Kidney capillary endothelial cell (primary cell): ENCODE measurements at regions not wholly inside any gene's neighbourhood (a gene's known extent, or its start where the extent isn't known, plus 50 kb on each side); places are given as distances from the start of the nearest gene placed in this dataset.

ENCODE experiments used
- DNase-seq: peaks from one replicate; pipeline ENCODE4 v3.0.0-alpha.2; 2018; ENCODE audit warnings: low spot score

DNA sequence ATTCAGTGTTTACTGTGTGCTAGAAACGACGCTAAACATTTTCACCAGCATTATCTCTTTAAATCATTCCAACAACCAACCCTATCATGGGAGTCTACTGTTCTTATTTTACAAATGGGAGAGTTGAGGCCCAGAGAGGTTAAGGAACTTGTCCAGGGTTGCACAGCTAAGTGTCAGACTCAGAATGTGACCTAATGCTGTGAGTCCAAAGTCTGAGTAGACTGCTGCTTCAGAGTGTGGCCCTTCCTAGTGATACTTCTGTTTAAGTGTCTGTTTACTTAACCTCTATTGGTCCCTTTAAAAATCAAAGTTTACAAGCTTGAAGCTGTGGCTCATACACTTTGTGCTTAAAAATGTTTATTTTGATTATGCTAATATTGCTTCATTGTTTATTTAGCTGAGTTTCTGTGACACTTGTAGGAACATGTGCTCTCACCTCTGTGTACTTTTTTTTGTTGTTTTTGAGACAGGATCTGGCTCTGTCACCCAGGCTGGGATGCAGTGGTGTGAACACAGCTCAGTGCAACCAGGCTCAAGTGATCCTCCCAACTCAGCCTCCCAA lies 84.4 kb upstream of the SYPL1 start:
- DNase-seq: no peak

DNA sequence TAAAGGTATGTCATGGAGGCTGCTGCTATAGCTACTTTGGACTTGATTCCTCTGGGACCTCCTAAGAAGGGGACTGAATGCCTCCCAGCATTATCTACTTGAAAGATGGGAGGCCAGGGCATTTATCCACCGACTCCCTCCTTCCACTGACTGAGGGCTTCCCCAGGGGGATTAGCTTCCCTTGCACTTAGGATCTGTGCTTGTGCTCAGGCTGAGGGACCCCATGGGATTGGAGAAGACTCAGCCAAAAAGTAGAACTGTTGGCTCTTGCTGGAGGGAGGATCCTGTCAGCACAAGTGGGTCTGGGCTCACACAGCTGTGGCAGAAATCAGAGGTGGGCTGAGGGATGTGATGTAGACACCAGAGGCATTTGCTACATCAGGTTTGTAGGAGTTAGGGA lies 81.5 kb upstream of the SYPL1 start:
- DNase-seq: no peak

DNA sequence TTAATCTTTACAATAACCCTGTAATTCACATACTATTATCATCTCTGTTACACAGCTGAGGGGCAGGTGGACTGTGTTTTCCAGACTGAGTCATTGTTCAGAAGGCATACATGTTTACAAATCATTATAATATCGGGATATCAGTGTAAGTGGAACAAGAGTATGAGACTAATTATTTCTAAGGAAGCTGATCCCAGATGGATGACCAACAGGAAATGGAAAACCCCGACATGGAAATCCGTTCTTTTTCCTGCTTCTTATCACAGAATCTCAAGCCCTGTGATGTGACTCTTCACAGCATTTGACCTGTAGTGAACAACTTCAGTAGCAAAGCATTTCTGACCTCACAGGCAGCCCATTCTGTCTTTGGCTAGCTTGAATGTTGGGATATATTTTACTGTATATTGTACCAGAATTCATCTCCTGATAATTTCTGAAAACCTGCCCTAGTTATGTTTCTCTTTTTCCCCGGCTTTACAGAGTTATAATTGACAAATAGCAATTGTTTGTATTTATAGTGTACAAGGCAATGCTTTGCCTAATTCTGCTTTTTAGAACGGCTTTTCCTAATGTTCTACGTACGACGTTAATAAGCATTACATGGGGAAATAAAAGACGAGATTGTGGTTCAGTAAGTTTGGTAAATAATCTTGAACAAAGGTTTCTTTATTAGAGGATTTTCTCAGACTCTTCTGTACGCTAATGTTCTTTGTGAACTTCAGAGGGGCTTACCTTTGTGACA lies 78.6 kb upstream of the SYPL1 start:
- peak; percentile 85 for DNase-seq

DNA sequence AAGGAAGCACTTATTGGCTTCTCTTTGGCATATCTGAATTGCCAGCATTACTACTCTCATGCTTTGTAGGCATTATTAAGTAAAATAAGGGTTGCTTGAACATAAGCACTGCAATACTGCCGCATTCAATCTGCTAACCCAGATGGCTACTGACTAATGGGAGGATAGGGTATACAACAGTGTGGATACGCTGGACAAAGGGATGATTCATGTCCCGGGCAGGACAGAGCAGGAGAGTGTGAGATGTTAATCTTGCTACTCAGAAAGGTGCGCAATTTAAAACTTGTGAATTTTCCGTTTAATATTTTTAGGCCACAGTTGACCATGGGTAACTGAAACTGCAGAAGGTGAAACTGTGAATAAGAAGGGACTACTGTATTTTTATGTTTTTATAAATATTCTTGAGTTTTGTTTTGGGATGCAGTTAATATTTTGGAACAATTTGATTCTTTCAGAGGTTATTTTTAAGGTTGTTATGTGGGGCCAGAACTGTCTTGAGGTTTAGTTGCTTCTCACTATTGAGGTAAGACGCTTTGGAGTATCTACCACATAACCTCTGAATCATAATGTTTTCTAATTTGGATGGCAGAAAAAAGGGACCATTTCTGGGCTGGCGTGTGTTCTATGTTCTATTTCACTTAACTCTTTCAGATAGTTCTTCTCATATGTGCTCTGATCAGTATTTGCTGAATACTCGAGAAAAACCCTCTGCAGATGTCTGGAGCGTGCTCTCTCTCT lies 75.7 kb upstream of the SYPL1 start:
- peak; percentile 46 for DNase-seq

DNA sequence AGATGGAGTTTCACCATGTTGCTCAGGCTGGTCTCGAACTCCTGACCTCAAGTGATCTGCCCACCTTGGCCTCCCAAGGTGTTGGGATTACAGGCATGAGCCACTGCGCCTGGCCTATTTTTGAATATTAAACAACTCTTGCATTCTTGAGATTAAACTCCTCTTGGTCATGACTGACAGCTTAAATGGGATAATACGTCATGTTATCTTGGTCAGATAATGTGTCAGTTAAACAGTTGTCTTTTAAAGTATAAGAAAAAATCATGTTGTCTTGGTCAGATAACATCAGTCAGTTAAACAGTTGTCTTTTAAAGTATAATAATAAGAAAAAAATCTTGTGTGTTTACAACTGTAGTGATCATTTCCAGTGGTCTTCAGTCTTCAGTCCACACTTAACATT lies 73.6 kb upstream of the SYPL1 start:
- no peak for DNase-seq

DNA sequence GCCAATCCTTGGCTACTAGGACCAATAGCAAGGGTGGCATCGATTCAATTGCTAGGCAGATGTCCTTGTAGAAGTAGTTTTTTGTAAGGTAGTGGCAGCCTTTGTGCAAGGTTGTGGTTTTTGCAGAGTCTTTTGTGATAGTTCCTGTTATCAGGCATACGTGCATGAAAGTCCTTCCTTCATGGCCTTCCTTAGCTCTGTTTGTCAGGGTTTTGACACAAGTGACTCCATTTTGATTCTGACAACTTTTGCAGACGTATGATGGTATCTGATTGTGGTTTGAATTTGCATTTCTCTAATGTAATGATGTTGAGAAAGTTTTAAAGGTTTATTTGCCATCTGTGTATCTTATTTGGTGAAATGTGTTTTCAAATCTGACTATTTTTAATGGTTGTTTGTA lies 71.8 kb upstream of the SYPL1 start:
- DNase-seq: no peak

DNA sequence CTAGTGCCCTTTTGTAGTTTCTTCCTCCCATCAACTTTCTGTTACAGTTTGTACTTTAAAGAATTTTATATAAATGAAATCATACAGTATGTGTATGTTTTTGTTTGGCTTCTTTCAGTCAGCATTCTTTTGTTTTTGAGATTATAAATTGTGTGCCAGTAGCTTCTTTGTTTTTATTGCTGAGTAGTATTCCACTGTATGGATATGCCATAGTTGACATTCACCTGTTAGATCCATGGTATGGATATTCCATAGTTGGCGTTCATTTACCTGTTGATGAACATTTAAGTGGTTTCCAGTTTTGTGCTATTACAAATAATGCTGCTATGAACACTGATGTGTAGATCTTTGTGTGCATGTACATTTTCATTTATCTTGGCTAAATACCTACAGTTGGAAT lies 70.8 kb upstream of the SYPL1 start:
- no peak for DNase-seq

DNA sequence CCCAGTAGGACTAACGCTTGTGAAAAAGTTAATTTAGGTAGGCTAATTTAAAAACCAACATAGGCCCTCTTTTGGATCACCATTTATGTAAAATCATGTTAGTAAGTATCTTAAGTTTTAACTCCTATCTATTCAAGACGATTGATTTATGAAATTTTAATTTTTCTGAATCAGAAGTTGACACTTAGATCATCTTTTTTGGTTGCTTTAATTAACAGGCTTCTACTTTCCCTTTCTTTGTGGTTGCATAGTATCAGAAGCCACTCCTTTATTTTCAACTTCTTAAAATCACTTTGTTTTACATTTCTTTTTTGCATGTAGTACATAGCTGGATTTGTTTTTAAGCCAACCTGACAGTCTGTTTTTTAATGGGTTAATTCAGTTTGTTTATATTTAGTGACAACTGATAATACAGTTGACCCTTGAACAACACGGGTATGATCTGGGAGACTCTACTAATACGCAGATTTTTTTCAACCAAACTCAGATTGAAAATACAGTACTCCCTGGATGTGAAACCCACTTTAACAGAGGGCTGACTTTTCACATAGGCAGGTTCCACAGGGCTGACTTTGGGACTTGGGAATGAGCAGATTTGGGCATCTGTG lies 69.7 kb upstream of the SYPL1 start:
- DNase-seq: no peak

DNA sequence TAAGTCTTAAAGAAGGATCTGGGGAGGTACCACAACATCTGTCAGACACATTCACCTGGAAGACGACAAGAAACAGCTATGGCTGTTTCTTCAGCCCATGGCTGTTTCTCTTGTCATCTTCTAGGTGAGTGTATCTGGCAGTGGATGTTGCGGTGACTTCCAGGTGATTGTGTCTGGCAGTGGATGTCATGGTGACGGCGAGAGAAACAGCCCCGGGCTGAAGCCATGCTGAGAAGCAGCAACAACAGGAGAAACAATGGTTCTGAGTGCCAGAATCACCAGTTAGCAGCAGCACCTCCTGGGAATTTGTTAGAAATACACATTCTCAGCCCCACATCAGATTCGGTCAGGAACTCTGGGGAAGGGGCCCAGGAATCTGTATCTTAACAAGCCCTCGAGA lies 68.6 kb upstream of the SYPL1 start:
- no peak for DNase-seq

DNA sequence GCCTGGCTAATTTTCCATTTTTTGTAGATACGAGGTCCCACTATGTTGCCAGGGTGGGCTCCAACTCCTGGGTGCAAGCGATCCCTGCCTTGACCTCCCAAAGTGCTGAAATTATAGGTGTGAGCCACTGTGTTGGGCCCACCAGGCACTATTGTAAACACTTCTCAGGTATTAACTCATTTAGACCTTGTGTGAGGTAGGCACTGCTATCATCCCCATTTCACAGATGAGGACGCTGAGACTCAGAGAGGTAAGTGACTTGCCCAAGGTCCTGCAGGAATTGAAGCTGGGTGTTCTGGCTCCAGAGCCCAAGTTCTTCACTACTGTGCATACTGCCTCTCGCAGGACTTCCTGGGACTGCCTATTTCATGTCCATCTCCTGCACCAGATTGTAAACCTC lies 67.1 kb upstream of the SYPL1 start:
- no peak for DNase-seq

DNA sequence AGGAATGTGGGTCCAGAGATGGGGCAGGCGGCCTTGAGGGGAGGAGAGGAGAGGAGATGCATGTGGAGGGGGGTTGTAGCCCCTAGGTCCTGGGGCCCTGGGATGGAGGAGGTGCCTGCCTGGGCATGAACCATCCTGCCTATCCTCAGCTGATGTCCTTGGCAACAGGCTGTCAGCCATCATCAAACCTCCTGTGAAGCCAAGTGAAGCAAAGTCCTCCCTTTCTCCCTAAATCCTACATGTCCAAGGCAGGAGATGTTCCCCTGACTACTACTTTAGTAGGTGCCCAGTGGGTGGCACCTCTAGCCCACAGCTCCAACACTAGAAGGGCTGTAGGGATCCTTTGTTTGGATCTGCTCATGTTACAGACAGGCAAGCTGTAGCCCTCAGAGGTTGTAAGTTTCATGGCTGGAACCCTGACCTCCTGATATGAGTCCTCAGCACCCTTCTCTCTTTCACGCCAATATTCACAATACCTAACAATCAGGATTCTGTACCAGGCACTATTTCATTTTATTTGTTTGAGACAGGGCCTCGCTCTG lies 66.6 kb upstream of the SYPL1 start:
- DNase-seq: peak; percentile 21

DNA sequence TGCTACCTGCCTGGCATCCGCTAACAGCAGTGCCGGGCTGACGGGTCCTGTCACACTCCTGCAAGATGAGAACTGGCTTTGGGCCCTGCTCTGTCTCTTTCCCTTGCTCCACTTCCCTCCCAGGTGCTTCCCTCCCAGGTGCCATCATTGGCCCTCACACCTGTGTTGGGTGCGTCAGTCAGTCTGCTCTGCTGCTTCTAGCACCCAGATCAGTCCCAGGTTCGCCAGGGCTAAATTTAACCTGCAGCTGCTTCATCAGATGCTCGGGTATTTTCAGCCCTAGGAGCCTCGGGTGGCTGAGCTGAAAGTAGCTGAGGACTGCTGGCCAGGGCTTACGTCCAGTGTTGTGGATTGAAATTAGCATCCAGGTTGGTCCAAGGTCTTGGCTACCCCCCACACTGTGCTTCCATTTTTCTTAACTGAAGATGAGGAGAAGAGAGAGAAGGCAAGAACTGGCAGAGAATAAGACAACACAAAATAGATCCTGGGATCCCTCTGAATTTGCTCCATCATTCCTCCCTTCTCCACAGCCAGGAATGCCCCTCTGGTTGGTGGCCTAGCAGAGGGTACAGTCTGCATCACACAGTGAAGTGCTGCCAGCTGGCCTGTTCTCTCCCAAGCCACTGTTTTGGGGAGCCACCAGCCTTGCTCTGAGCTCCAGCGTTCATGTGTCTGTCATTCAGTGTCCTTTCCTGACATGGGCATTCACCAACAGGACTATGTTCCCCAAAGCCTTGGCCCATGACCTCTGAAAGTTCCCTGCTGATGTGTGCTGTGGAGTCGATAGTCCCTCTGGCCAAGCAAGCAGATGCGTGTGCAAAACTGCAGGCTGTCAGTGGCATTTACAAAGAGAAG lies 65.9 kb upstream of the SYPL1 start:
- no peak for DNase-seq

DNA sequence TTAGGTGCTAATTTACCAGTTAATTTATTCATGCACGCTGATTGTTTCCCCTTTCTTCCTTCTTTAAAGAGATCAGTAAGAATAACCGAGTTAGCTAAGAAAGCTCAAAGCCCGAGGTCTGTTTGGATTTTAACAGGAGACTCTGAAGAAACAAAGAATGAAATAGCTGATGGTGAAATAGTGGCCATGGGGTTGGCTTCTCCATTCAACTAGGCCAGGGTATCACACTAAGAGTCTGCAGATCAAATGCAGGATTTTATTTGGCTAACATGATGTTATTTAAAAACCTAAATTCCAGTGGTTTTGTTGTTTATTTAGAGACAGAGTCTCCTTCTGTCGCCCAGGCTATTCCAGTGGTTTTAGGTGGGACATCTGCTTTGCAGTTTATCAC lies 65.2 kb upstream of the SYPL1 start:
- DNase-seq: no peak

DNA sequence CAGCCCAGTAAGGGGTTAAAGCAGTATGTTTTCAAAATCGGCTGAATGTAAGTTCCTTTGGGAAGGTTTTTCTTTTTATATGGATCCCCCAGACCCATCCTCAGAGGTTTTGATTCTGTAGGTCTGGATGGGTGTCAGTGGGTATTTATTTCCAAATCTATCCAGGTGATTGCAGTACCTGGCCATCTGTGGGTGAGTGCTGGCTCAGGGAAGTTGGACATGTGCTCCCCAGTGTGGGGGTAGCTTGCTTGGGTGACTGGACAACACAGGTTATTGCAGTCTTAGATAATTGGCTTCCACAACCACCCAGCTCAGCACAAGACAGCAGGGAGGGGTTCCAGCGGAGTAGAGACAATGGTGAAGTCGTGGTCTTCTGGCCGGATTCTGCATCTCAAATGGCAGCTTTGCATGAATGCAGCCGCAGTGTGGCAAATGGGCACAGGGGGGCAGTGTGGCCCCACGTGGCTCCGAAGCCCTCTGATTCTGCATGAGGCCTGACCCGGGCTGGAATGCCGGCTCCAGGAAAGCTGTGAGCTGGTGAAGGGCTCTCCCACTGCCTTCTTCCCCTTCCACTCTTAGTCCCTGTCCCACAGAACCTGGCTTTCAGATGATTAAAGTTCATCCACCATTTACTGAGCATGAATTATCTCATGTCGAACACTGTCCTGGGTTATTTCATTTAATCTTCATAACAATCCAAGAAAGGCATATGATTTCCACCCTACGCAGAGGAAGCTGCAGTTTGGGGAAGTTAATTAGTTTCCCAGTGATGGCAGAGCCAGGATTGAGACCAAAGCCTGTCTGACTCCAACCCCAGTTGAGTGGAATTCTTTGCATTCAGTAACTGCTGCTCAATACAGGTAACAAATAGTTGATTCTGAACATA lies 64.5 kb upstream of the SYPL1 start:
- DNase-seq: peak; percentile 85

DNA sequence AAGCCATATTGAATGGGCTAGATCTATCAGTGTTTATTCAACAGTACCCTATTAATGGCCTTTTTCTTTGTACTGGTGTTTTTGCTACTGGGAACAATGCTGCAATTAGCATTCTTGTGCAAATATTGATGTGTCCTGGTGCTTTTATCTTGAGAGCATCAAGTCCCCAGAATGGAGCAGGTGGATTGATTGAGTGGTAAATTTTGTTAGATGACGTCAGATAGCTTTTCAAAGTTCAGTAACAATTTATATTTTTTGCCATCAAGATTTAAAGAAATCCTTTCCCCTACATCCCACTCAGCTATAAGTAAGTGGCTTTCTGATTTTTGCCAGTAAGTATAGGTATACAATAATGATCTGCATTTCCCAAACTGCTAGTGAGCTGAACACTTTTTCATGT lies 63.4 kb upstream of the SYPL1 start:
- no peak for DNase-seq

DNA sequence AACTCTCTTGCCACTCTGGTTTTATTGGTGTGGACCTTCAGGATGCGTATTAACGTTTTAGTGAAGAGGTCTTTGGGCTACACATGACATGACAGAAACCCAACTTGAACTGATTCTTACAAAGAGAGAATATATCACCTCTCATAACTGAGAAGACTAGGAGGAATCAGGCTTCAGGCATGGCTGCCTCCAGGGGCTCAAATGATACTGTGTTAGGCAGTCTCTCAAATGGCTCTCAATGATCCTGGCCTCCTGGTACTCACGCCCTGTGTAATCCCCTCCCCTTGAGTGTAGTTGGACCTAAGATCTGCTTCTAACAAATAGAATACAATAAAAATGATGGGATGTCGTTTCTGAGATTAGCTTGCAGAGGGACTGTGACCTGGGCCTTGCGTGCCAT lies 58.5 kb upstream of the SYPL1 start:
- DNase-seq: no peak

DNA sequence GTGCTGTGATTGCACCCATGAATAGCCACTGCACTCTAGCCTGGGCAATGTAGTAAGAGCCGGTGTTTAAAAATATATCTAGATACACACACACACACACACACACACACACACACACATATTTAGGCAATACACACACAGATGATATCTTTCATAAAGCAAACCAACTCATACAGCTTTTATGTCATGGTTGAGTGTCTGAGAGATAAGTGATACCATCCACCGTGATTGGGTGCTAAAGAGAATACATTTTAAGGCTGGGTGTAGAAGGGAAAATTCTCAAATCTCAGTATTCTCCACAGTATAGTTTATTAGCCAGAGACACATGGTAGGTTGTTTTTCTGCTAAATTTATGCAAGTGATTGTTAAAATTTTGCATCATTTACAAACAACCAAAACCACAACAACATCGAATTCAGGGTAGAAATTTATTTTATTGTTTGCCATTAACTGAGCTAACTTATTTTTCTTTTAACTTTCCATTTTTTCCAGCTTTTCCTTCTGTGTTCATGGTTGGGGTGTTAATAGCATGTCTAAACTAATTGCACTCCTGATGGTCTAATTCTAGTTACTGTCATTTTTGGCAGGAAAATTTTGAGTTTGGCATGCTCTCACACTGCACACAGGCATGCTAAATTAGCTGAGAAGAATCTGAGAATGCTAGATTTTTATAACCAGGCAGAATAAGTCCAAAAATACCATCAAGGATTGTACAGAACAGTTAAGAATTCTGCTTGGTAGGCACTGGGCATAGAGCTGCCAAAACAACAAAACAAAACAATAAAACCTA lies 57.9 kb upstream of the SYPL1 start:
- no peak for DNase-seq

DNA sequence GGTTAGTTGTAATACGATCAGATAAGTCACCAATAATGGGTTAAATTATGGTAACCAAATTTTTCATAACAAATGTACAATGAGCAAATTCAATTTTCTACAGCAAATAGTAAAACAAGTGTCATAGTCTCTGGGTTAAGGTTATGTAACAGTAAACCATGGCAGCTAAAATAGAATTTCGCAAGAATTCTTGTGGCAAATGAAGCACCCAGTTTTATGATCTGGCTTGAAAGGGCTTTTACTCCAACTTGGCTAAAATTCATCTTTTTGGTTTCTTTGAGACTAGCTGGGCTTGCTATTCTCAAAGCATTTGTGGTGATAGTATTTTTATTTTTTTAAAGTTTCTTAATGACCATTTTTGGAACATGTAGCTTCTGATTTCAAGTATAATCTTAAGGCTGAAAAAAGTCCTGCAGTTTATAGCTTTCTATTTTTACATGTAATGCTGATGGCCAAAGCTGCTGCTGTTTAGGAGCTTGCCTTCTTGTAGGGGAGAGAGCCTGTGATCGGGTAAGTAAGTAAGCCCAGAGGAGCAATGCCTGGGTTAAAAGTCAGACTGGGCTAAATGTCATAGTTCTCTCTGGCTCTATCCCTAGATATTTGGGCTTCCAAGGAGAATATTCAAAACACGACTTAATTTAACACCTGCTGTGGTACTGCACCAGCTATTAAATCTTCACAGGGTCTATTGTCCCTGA lies 55.5 kb upstream of the SYPL1 start:
- no peak for DNase-seq

DNA sequence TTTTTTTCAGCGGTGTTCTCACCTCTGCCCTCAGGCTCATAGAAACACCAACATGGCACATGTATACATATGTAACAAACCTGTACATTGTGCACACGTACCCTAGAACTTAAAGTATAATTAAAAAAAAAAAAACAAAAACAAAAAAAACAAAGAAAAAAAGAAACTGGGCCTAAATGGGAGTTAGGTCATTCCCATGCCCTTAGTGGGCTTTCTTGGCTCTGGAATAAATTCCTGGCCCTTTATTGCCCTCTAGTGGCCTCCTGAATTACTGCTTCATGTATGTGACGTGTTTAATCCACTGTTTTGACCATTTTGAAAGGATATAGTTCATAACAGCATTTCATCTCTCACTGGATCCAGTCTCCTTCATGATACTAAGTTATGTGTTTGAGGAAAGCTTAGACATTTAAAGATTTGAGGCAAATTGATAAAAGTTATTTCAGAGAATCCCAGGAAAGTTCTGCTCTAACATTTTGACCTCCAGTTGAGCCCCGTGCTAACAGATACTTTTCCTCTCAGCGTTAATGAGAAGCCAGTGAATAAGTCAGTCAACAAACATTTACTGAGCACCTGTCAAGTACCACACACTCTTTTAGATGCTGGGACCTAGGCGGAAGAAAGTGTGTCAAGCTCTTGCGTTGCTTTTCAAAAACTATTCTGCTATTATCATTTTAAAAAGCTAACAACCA lies 54.7 kb upstream of the SYPL1 start:
- peak; percentile 64 for DNase-seq
